ENCODE measurements at regions not wholly inside any gene's neighbourhood (a gene's known extent, or its start where the extent isn't known, plus 50 kb on each side); places are given as distances from the start of the nearest gene placed in this dataset.
"Not testable (repeated sequence)": the region's sequence is repeated elsewhere in the genome, so short reads cannot be mapped to it uniquely, and the experiment has no call there.

- WGBS, 5 donors, result 86 to 100% (median 92%) methylated on average over 1 of the region's 1 CpG
- intact Hi-C loops (cut with DNase I; ENCODE audit: low total_unique reads), result no loop called here
- no peaks in the 10 kb centered on the region for H3K9me3 ChIP-seq
These were observed 182.6 kb upstream of the TMEM106B start for GRCh38 chr7:12028508-12028907.

DNA sequence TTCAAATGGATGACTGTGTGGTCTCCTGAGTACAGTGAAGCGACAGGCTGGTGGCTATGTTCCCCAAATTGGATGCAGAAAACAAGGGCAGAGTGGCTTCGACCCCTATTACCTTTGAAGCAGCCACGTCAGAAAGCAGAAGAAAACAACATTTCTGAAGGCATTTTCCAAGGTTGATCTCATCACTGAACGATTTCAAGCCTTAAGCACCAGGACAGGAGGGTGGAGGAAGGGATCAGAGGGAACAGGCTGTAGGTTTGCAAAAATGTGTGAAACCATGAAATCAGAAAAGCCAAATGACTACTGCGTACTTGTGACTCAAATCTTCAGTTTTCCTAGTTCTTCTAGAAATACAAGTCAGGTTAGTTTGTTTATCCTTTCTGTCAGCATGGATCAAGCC lies 181.0 kb upstream of the TMEM106B start:
- H3K4me1 ChIP-seq, result no peaks in the 10 kb centered on the region
- no peak overlapping the region for H3K27ac ChIP-seq
- H3K9me3 ChIP-seq, result no peaks in the 10 kb centered on the region
- H3K27me3 ChIP-seq, result no peaks in the 10 kb centered on the region
- 71 to 86% (median 83%) methylated on average over 5 of the region's 5 CpGs for WGBS, 5 donors
- no peaks in the 10 kb centered on the region for H3K36me3 ChIP-seq
- DNase-seq, result no peak
- no peak overlapping the region for H3K4me3 ChIP-seq
- TF ChIP-seq POLR2A (IDR thresholded peaks at IDR 0.05), result no peak
- intact Hi-C loops (cut with DNase I; ENCODE audit: low total_unique reads), result no loop called here

More at GRCh38 chr7:12028508-12028907, 182.6 kb upstream of the TMEM106B start:
- no peaks in the 10 kb centered on the region for H3K4me1 ChIP-seq
- no peaks in the 10 kb centered on the region for H3K27me3 ChIP-seq
- no peak for DNase-seq
- no peaks in the 10 kb centered on the region for H3K36me3 ChIP-seq
- H3K4me3 ChIP-seq, result no peak overlapping the region
- no peak overlapping the region for H3K27ac ChIP-seq
- TF ChIP-seq POLR2AphosphoS5 (IDR thresholded peaks at IDR 0.05) (no peak), EP300 (IDR thresholded peaks at IDR 0.05) (no peak), POLR2A (IDR thresholded peaks at IDR 0.05) (no peak), CTCF (IDR thresholded peaks at IDR 0.05) (no peak)

- no peak for DNase-seq
- 31 to 59% (median 40%) methylated on average over 1 of the region's 1 CpG for WGBS, 5 donors
- Histone ChIP-seq H3K27me3 (no peaks in the 10 kb centered on the region), H3K36me3 (no peaks in the 10 kb centered on the region), H3K4me3 (no peak overlapping the region), H3K4me1 (no peaks in the 10 kb centered on the region), H3K27ac (no peak overlapping the region), H3K9me3 (no peaks in the 10 kb centered on the region)
- TF ChIP-seq EP300 (IDR thresholded peaks at IDR 0.05) (no peak), CTCF (IDR thresholded peaks at IDR 0.05) (no peak), POLR2A (IDR thresholded peaks at IDR 0.05) (no peak), POLR2AphosphoS5 (IDR thresholded peaks at IDR 0.05) (no peak)
- intact Hi-C loops (cut with DNase I; ENCODE audit: low total_unique reads), result no loop called here
These were observed 179.9 kb upstream of the TMEM106B start for GRCh38 chr7:12031186-12031585.

GRCh38 chr7:12031638-12032037 lies 179.5 kb upstream of the TMEM106B start:
- Histone ChIP-seq H3K27me3 (no peaks in the 10 kb centered on the region), H3K9me3 (no peaks in the 10 kb centered on the region), H3K36me3 (no peaks in the 10 kb centered on the region), H3K27ac (no peak overlapping the region), H3K4me1 (no peaks in the 10 kb centered on the region), H3K4me3 (no peak overlapping the region)
- TF ChIP-seq POLR2AphosphoS5 (IDR thresholded peaks at IDR 0.05) (no peak), CTCF (IDR thresholded peaks at IDR 0.05) (no peak), POLR2A (IDR thresholded peaks at IDR 0.05) (no peak)
- intact Hi-C loops (cut with DNase I; ENCODE audit: low total_unique reads), result no loop called here
- DNase-seq, result no peak

- no peak for DNase-seq
- 26 to 70% (median 51%) methylated on average over 1 of the region's 1 CpG for WGBS, 5 donors
- no peaks in the 10 kb centered on the region for H3K27me3 ChIP-seq
- no peak overlapping the region for H3K27ac ChIP-seq
- intact Hi-C loops (cut with DNase I; ENCODE audit: low total_unique reads), result no loop called here
- H3K4me1 ChIP-seq, result no peaks in the 10 kb centered on the region
- H3K4me3 ChIP-seq, result no peak overlapping the region
- H3K36me3 ChIP-seq, result no peaks in the 10 kb centered on the region
- no peaks in the 10 kb centered on the region for H3K9me3 ChIP-seq
- no peak for TF ChIP-seq POLR2A (IDR thresholded peaks at IDR 0.05)
- TF ChIP-seq POLR2AphosphoS5 (IDR thresholded peaks at IDR 0.05), result no peak
- TF ChIP-seq EP300 (IDR thresholded peaks at IDR 0.05), result no peak
- no peak for TF ChIP-seq CTCF (IDR thresholded peaks at IDR 0.05)
These were observed 178.9 kb upstream of the TMEM106B start for GRCh38 chr7:12032146-12032545.

DNA sequence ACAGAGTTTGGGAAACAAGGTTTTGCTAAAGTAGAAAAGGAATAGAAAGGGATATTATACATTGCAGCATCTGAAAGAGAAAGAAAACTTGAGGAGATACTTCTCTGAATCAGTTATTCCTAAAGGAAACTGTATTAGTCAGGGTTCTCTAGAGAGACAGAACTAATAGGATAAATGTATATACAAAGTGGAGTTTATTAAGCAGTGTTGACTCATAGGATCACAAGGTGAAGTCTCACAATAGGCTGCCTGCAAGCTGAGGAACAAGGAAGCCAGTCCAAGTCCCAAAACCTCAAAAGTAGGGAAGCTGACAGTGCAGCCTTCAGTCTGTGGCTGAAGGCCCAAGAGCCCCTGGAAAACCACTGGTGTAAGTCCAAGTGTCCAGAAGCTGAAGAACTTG lies 167.6 kb upstream of the TMEM106B start:
- H3K27ac ChIP-seq; H3K9me3 ChIP-seq; H3K36me3 ChIP-seq; H3K4me1 ChIP-seq; H3K27me3 ChIP-seq; intact Hi-C loops (cut with DNase I; ENCODE audit: low total_unique reads); H3K4me3 ChIP-seq; DNase-seq: not testable (repeated sequence)

All from stomach (tissue), 8 donors.